OCI-LY7 (cell line): ENCODE measurements at regions not wholly inside any gene's neighbourhood (a gene's known extent, or its start where the extent isn't known, plus 50 kb on each side); places are given as distances from the start of the nearest gene placed in this dataset.

Source experiments
- BruUV-seq: library from RNA; stranded (reverse); fragments of 400-500 nt; replicated peaks from 2 replicates; lab custom pipeline; 2021; lab: Mats Ljungman, UMichigan
- CTCF ChIA-PET: fragments of 300-600 bp; sonication (Branson Sonifier 250); formaldehyde crosslinking; loops from one replicate; lab custom pipeline; 2022; ENCODE audit warnings: antibody characterized with exemption; ENCODE audit not compliant: unreplicated experiment; lab: Charles Lee
- POLR2A ChIA-PET: fragments of 300-600 bp; sonication (Branson Sonifier 250); formaldehyde crosslinking; loops from one replicate; lab custom pipeline; 2022; ENCODE audit warnings: antibody characterized with exemption; lab: Charles Lee
- DNase-seq: peaks from one replicate; pipeline ENCODE4 v3.0.0-alpha.2; 2015; ENCODE audit warnings: low spot score
- H2AFZ ChIP-seq: fragments of 200-600 bp; sonication (generic), shearing (Covaris generic); 2 replicates; pipeline ENCODE4 v1.6.1; 2014; ENCODE audit warnings: mild to moderate bottlenecking, antibody characterized with exemption, low read length, moderate library complexity
- H3K27ac ChIP-seq: fragments of 200-600 bp; sonication (generic); 2 replicates; pipeline ENCODE4 v1.5.1; 2014; ENCODE audit warnings: mixed run types, low read depth, mild to moderate bottlenecking, moderate library complexity, low read length, inconsistent platforms; ENCODE audit not compliant: poor library complexity, severe bottlenecking
- H3K36me3 ChIP-seq: fragments of 200-600 bp; sonication (generic); 2 replicates; pipeline ENCODE4 v1.6.1; 2014; ENCODE audit warnings: mild to moderate bottlenecking, antibody characterized with exemption, low read length, moderate library complexity, mixed read lengths; ENCODE audit not compliant: insufficient read depth
- H3K4me1 ChIP-seq: fragments of 200-600 bp; sonication (generic); 2 replicates; pipeline ENCODE4 v1.5.1; 2014; ENCODE audit warnings: mild to moderate bottlenecking, low read length; ENCODE audit not compliant: insufficient read depth, poor library complexity, severe bottlenecking
- H3K4me2 ChIP-seq: fragments of 200-600 bp; sonication (generic); 2 replicates; pipeline ENCODE4 v1.6.1; 2014; ENCODE audit warnings: mild to moderate bottlenecking, low read length
- H3K4me3 ChIP-seq: fragments of 200-600 bp; sonication (generic); 2 replicates; pipeline ENCODE4 v1.5.1; 2014; ENCODE audit warnings: mild to moderate bottlenecking, low read depth, low read length; ENCODE audit not compliant: poor library complexity, severe bottlenecking
- H3K79me2 ChIP-seq: fragments of 200-600 bp; sonication (generic); 2 replicates; pipeline ENCODE4 v1.6.1; 2016; ENCODE audit warnings: low read depth, mild to moderate bottlenecking, low read length, moderate library complexity, mixed read lengths; ENCODE audit not compliant: insufficient read depth
- H3K9me2 ChIP-seq: fragments of 200-600 bp; sonication (generic); 2 replicates; pipeline ENCODE4 v1.6.1; 2016; ENCODE audit warnings: mild to moderate bottlenecking, low read length, mixed read lengths; ENCODE audit not compliant: insufficient read depth
- H3K9me3 ChIP-seq: fragments of 200-600 bp; sonication (generic); 2 replicates; pipeline ENCODE4 v1.6.1; 2014; ENCODE audit warnings: mild to moderate bottlenecking, mixed run types, low read length, mixed read lengths
- H4K20me1 ChIP-seq: fragments of 200-600 bp; sonication (generic); 2 replicates; pipeline ENCODE4 v1.6.1; 2014; ENCODE audit warnings: mild to moderate bottlenecking, antibody characterized with exemption, low read length, moderate library complexity, mixed read lengths; ENCODE audit not compliant: insufficient read depth
- EZH2phosphoT487 ChIP-seq: fragments of 200-600 bp; sonication (generic); IDR thresholded peaks from 2 replicates; pipeline ENCODE4 v1.6.1; 2018; ENCODE audit warnings: low read depth, borderline replicate concordance, mild to moderate bottlenecking, mixed run types, antibody characterized with exemption, low read length, moderate library complexity, mixed read lengths
- intact Hi-C: fragments of 100-400 bp; cut with micrococcal nuclease; formaldehyde crosslinking; loops from one replicate; pipeline ENCODE4 v1.10.0; 2022; ENCODE audit not compliant: unreplicated experiment
- TF ChIP-seq, protein P1 (sequence below): fragments of 200-600 bp; sonication (generic); conservative IDR thresholded peaks from 2 replicates; pipeline ENCODE4 v1.5.1; 2014; ENCODE audit warnings: mild to moderate bottlenecking, antibody characterized with exemption, low read length, moderate library complexity, mixed read lengths

DNA sequence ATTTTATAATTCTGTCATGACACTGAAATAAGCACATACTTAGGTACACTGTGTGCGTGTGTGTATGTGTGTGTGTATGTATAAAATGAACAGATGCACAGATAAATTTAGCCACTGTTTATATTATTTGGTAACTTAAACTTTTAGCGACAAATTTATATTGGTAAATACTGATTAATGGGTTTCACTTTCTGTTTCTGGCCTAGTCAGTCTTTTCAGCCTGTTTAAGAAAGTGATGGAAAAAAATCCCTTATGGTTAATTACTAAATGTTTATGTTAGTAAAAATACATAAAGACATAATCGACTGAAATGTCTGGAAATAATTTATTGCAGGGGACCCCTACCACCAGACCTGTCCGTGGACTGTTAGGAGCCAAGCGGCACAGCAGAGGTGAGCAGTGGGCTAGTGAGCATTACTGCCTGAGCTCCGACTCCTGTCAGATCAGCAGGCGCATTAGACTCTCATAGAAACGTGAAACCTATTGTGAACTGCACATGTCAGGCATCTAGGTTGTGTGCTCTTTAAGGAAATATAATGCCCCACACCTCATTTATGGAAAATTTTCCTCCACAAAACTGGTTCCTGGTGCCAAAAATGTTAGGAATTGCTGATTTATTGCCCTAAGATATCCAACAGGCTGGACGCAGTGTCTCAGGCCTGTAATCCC, 717.4 kb downstream of the SI start:
- Histone ChIP-seq H3K4me3 (no peak overlapping the region), H3K4me1 (no peaks in the 10 kb centered on the region), H3K27ac (no peak overlapping the region), H3K9me2 (no peaks in the 10 kb centered on the region), H3K79me2 (no peaks in the 10 kb centered on the region), H3K9me3 (no peaks in the 10 kb centered on the region), H3K4me2 (no peak overlapping the region), H2AFZ (no peak overlapping the region), H4K20me1 (no peaks in the 10 kb centered on the region), H3K36me3 (no peaks in the 10 kb centered on the region)
- no TSS peak for BruUV-seq
- POLR2A ChIA-PET: no interaction called here
- no peak for TF ChIP-seq EZH2phosphoT487
- TF ChIP-seq, protein P1, sequence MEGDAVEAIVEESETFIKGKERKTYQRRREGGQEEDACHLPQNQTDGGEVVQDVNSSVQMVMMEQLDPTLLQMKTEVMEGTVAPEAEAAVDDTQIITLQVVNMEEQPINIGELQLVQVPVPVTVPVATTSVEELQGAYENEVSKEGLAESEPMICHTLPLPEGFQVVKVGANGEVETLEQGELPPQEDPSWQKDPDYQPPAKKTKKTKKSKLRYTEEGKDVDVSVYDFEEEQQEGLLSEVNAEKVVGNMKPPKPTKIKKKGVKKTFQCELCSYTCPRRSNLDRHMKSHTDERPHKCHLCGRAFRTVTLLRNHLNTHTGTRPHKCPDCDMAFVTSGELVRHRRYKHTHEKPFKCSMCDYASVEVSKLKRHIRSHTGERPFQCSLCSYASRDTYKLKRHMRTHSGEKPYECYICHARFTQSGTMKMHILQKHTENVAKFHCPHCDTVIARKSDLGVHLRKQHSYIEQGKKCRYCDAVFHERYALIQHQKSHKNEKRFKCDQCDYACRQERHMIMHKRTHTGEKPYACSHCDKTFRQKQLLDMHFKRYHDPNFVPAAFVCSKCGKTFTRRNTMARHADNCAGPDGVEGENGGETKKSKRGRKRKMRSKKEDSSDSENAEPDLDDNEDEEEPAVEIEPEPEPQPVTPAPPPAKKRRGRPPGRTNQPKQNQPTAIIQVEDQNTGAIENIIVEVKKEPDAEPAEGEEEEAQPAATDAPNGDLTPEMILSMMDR: no peak
- no peak for DNase-seq
- intact Hi-C loops: no loop called here
- CTCF ChIA-PET: no interaction called here

GRCh38 chr3:164360078-164360578, 718.2 kb downstream of the SI start:
- H3K4me2 ChIP-seq: no peak overlapping the region
- H3K27ac ChIP-seq: no peak overlapping the region
- no peaks in the 10 kb centered on the region for H3K4me1 ChIP-seq
- H3K4me3 ChIP-seq: no peak overlapping the region
- no peak for TF ChIP-seq EZH2phosphoT487
- TF ChIP-seq, protein P1: no peak
- H4K20me1 ChIP-seq: no peaks in the 10 kb centered on the region
- ChIA-PET CTCF (no interaction called here), POLR2A (no interaction called here)
- H3K79me2 ChIP-seq: no peaks in the 10 kb centered on the region
- no TSS peak for BruUV-seq
- no peaks in the 10 kb centered on the region for H3K9me2 ChIP-seq
- intact Hi-C loops: no loop called here
- no peak for DNase-seq
- no peak overlapping the region for H2AFZ ChIP-seq
- H3K9me3 ChIP-seq: no peaks in the 10 kb centered on the region
- H3K36me3 ChIP-seq: no peaks in the 10 kb centered on the region

DNA sequence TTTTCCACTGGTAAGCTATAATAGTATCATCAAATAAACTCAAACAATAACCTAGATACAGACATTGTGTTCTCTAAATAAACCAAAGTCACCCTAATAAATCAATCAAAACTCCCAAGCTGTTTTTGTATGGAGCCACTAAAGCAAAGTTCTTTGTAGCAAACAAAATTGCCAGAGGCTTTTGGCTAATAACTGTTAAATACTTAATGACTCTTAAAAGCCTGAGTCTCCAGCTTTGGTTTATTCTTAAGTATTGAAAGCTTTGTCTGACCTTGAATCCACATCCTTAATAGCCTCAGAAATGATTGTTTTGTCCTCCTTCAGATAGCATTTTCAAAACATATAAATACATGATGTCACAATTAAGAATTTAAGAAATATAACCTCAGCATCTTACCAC, 725.3 kb downstream of the SI start:
- Histone ChIP-seq H4K20me1 (no peaks in the 10 kb centered on the region), H3K9me2 (no peaks in the 10 kb centered on the region), H3K9me3 (no peaks in the 10 kb centered on the region), H3K4me2 (no peak overlapping the region), H3K4me3 (no peak overlapping the region), H3K79me2 (no peaks in the 10 kb centered on the region), H3K4me1 (no peaks in the 10 kb centered on the region), H3K27ac (no peak overlapping the region), H2AFZ (no peak overlapping the region), H3K36me3 (no peaks in the 10 kb centered on the region)
- ChIA-PET POLR2A (no interaction called here), CTCF (no interaction called here)
- BruUV-seq: no TSS peak
- no peak for DNase-seq
- intact Hi-C loops: no loop called here
- TF ChIP-seq, protein P1: no peak
- TF ChIP-seq EZH2phosphoT487: no peak
